A673 (cell line): ENCODE measurements at regions not wholly inside any gene's neighbourhood (a gene's known extent, or its start where the extent isn't known, plus 50 kb on each side); places are given as distances from the start of the nearest gene placed in this dataset.

Source experiments
- BruUV-seq: library from RNA; stranded (reverse); fragments of 400-500 nt; replicated peaks from 2 replicates; lab custom pipeline; 2021; lab: Mats Ljungman, UMichigan
- CTCF ChIA-PET: fragments of 300-600 bp; sonication (Branson Sonifier 250); formaldehyde crosslinking; loops from one replicate; lab custom pipeline; 2022; ENCODE audit warnings: antibody characterized with exemption; lab: Charles Lee
- POLR2A ChIA-PET: fragments of 300-600 bp; sonication (Branson Sonifier 250); formaldehyde crosslinking; loops from one replicate; lab custom pipeline; 2022; ENCODE audit warnings: antibody characterized with exemption; ENCODE audit not compliant: low non-redundant PET; lab: Charles Lee
- DNase-seq: peaks from one replicate; pipeline ENCODE4 v3.0.0-alpha.2; 2015; ENCODE audit warnings: low spot score
- H3K27ac ChIP-seq: fragments of 200-600 bp; sonication (generic); 2 replicates; pipeline ENCODE4 v1.5.1; 2016; ENCODE audit warnings: mixed run types, low read depth, mild to moderate bottlenecking, mixed read lengths, antibody characterized with exemption, low read length; ENCODE audit not compliant: poor library complexity, severe bottlenecking
- H3K27me3 ChIP-seq: fragments of 200-600 bp; sonication (generic); replicated peaks from 2 replicates; pipeline ENCODE4 v1.6.1; 2017; ENCODE audit warnings: mixed run types, low read depth, mild to moderate bottlenecking, mixed read lengths, antibody characterized with exemption, low read length; ENCODE audit not compliant: insufficient read depth, poor library complexity
- H3K36me3 ChIP-seq: fragments of 200-600 bp; sonication (generic); 2 replicates; pipeline ENCODE4 v1.6.1; 2016; ENCODE audit warnings: mixed run types, mild to moderate bottlenecking, mixed read lengths, antibody characterized with exemption, low read length; ENCODE audit not compliant: insufficient read depth, poor library complexity, severe bottlenecking
- H3K4me1 ChIP-seq: fragments of 200-600 bp; sonication (generic); 2 replicates; pipeline ENCODE4 v1.6.1; 2017; ENCODE audit warnings: mixed run types, mild to moderate bottlenecking, mixed read lengths, antibody characterized with exemption, low read length; ENCODE audit not compliant: insufficient read depth, poor library complexity, severe bottlenecking
- H3K4me3 ChIP-seq: fragments of 200-600 bp; sonication (generic); 2 replicates; pipeline ENCODE4 v1.5.1; 2016; ENCODE audit warnings: low read depth, mixed run types, mild to moderate bottlenecking, mixed read lengths, low read length; ENCODE audit not compliant: poor library complexity, severe bottlenecking
- H3K9me3 ChIP-seq: fragments of 200-600 bp; sonication (generic); 2 replicates; pipeline ENCODE4 v1.6.1; 2016; ENCODE audit warnings: mixed run types, low read depth, mild to moderate bottlenecking, mixed read lengths, antibody characterized with exemption, low read length; ENCODE audit not compliant: poor library complexity, severe bottlenecking
- CTCF ChIP-seq: fragments of 300-800, 200-600 bp; sonication (generic); conservative IDR thresholded peaks from 2 replicates; pipeline ENCODE4 v1.5.1; 2017; ENCODE audit warnings: low read depth, mild to moderate bottlenecking, antibody characterized with exemption, low read length, moderate library complexity, mixed read lengths
- EZH2 ChIP-seq: fragments of 200-600 bp; sonication (generic); IDR thresholded peaks from 2 replicates; pipeline ENCODE4 v1.6.1; 2017; ENCODE audit warnings: borderline replicate concordance, low read depth, mild to moderate bottlenecking, mixed read lengths, antibody characterized with exemption, low read length; ENCODE audit not compliant: poor library complexity, severe bottlenecking
- intact Hi-C: fragments of 100-400 bp; cut with micrococcal nuclease; formaldehyde crosslinking; loops from one replicate; pipeline ENCODE4 v1.10.0; 2022; ENCODE audit not compliant: unreplicated experiment

- intact Hi-C loops: no loop called here
- CTCF ChIA-PET: no interaction called here
Measured at GRCh38 chr6:105603788-105604586, 201.1 kb upstream of the PREP start.

GRCh38 chr6:105601541-105602236 is 198.8 kb upstream of the PREP start:
- CTCF ChIA-PET: no interaction called here
- no peak overlapping the region for H3K4me3 ChIP-seq
- H3K27me3 ChIP-seq: no peaks in the 10 kb centered on the region
- H3K9me3 ChIP-seq: no peaks in the 10 kb centered on the region
- POLR2A ChIA-PET: no interaction called here
- H3K27ac ChIP-seq: no peak overlapping the region
- TF ChIP-seq CTCF (no peak), EZH2 (no peak)
- no TSS peak for BruUV-seq
- H3K4me1 ChIP-seq: peaks cover 4% of the 10 kb centered on the region
- DNase-seq: no peak
- intact Hi-C loops: no loop called here
- no peaks in the 10 kb centered on the region for H3K36me3 ChIP-seq

More at GRCh38 chr6:105603788-105604586, 201.1 kb upstream of the PREP start:
- no peak for DNase-seq
- TF ChIP-seq CTCF (no peak), EZH2 (no peak)
- BruUV-seq: no TSS peak
- H3K4me3 ChIP-seq: no peak overlapping the region
- H3K9me3 ChIP-seq: no peaks in the 10 kb centered on the region
- H3K27me3 ChIP-seq: no peaks in the 10 kb centered on the region
- POLR2A ChIA-PET: no interaction called here
- no peak overlapping the region for H3K27ac ChIP-seq
- no peaks in the 10 kb centered on the region for H3K36me3 ChIP-seq
- peaks cover 4% of the 10 kb centered on the region for H3K4me1 ChIP-seq

- no peak overlapping the region for H3K4me3 ChIP-seq
- BruUV-seq: no TSS peak
- TF ChIP-seq CTCF: no peak
- TF ChIP-seq EZH2: no peak
- no peaks in the 10 kb centered on the region for H3K9me3 ChIP-seq
- H3K36me3 ChIP-seq: no peaks in the 10 kb centered on the region
- H3K4me1 ChIP-seq: peaks cover 4% of the 10 kb centered on the region
- no peaks in the 10 kb centered on the region for H3K27me3 ChIP-seq
- no peak for DNase-seq
- POLR2A ChIA-PET: no interaction called here
- intact Hi-C loops: no loop called here
- H3K27ac ChIP-seq: no peak overlapping the region
- CTCF ChIA-PET: no interaction called here
Measured at GRCh38 chr6:105600336-105601260, 197.7 kb upstream of the PREP start.
